ENCODE measurements at regions not wholly inside any gene's neighbourhood (a gene's known extent, or its start where the extent isn't known, plus 50 kb on each side); places are given as distances from the start of the nearest gene placed in this dataset.

DNA sequence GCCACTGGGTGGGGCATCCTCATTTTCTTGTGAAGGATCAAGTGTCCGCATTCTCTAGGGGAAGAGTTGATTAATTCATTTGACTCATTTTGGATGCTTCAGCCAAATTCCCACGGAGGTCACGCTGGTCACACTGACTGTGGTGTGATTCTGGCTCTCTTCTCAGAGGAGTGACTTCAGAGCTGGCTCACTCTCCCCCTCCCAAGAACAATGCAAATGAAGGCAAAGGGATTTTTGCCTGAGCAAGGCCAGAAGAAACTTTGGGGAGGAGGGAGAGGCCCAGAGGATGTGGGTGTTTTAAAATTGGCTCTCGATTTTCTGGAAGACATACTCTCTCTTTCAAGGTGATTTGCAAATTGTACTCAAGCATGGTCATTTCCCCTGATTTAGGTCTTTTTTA, 51.1 kb upstream of the LMO2 start:
- TF ChIP-seq, protein P1, sequence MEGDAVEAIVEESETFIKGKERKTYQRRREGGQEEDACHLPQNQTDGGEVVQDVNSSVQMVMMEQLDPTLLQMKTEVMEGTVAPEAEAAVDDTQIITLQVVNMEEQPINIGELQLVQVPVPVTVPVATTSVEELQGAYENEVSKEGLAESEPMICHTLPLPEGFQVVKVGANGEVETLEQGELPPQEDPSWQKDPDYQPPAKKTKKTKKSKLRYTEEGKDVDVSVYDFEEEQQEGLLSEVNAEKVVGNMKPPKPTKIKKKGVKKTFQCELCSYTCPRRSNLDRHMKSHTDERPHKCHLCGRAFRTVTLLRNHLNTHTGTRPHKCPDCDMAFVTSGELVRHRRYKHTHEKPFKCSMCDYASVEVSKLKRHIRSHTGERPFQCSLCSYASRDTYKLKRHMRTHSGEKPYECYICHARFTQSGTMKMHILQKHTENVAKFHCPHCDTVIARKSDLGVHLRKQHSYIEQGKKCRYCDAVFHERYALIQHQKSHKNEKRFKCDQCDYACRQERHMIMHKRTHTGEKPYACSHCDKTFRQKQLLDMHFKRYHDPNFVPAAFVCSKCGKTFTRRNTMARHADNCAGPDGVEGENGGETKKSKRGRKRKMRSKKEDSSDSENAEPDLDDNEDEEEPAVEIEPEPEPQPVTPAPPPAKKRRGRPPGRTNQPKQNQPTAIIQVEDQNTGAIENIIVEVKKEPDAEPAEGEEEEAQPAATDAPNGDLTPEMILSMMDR (IDR thresholded peaks at IDR 0.05; ENCODE audit: insufficient read depth, low read length): no peak
- no peak for TF ChIP-seq POLR2AphosphoS5 (IDR thresholded peaks at IDR 0.05; ENCODE audit: low read depth)

Measured in HL-60 (cell line).